OCI-LY1 (cell line): ENCODE measurements at regions not wholly inside any gene's neighbourhood (a gene's known extent, or its start where the extent isn't known, plus 50 kb on each side); places are given as distances from the start of the nearest gene placed in this dataset.

Source experiments
- H2AFZ ChIP-seq: fragments of 200-600 bp; sonication (generic), shearing (Covaris generic); 2 replicates; pipeline ENCODE4 v1.6.0; 2014; ENCODE audit warnings: antibody characterized with exemption, mild to moderate bottlenecking, low read length
- H3F3A ChIP-seq: fragments of 200-600 bp; sonication (generic), shearing (Covaris generic); 2 replicates; pipeline ENCODE4 v1.6.0; 2014; ENCODE audit warnings: mild to moderate bottlenecking, antibody characterized with exemption, low read length, moderate library complexity; ENCODE audit not compliant: insufficient read depth
- H3K27ac ChIP-seq: fragments of 200-600 bp; sonication (generic); 2 replicates; pipeline ENCODE4 v1.5.1; 2014; ENCODE audit warnings: low read length, mixed run types, mild to moderate bottlenecking, low read depth; ENCODE audit not compliant: poor library complexity, severe bottlenecking
- H3K27me3 ChIP-seq: fragments of 200-600 bp; sonication (generic); 2 replicates; pipeline ENCODE4 v1.6.0; 2014; ENCODE audit warnings: antibody characterized with exemption, mild to moderate bottlenecking, low read length, moderate library complexity; ENCODE audit not compliant: insufficient read depth
- H3K36me3 ChIP-seq: fragments of 200-600 bp; sonication (generic); 2 replicates; pipeline ENCODE4 v1.6.1; 2014; ENCODE audit warnings: mild to moderate bottlenecking, antibody characterized with exemption, low read length, moderate library complexity, mixed read lengths; ENCODE audit not compliant: insufficient read depth
- H3K4me1 ChIP-seq: fragments of 200-600 bp; sonication (generic); 2 replicates; pipeline ENCODE4 v1.5.1; 2014; ENCODE audit warnings: mild to moderate bottlenecking, low read length, moderate library complexity; ENCODE audit not compliant: insufficient read depth, severe bottlenecking
- H3K4me2 ChIP-seq: fragments of 200-600 bp; sonication (generic), shearing (Covaris generic); 2 replicates; pipeline ENCODE4 v1.6.1; 2014; ENCODE audit warnings: low read length
- H3K4me3 ChIP-seq: fragments of 200-600 bp; sonication (generic); 2 replicates; pipeline ENCODE4 v1.5.1; 2014; ENCODE audit warnings: low read length, low read depth, mild to moderate bottlenecking, mixed read lengths; ENCODE audit not compliant: poor library complexity, severe bottlenecking
- H3K79me2 ChIP-seq: fragments of 200-600 bp; shearing (Covaris generic); 2 replicates; pipeline ENCODE4 v1.6.1; 2016; ENCODE audit warnings: mixed run types, low read length, mixed read lengths; ENCODE audit not compliant: insufficient read depth
- H3K9ac ChIP-seq: fragments of 200-600 bp; sonication (generic), shearing (Covaris generic); 2 replicates; pipeline ENCODE4 v1.6.1; 2014; ENCODE audit warnings: mild to moderate bottlenecking, low read length, mixed read lengths
- H3K9me2 ChIP-seq: fragments of 200-600 bp; sonication (generic), shearing (Covaris generic); 2 replicates; pipeline ENCODE4 v1.6.1; 2014; ENCODE audit warnings: low read depth, mild to moderate bottlenecking, low read length, mixed read lengths
- H3K9me3 ChIP-seq: fragments of 200-600 bp; shearing (Covaris generic); 2 replicates; pipeline ENCODE4 v1.6.1; 2014; ENCODE audit warnings: low read length, mixed read lengths
- H4K20me1 ChIP-seq: fragments of 200-600 bp; sonication (generic), shearing (Covaris generic); 2 replicates; pipeline ENCODE4 v1.6.0; 2016; ENCODE audit warnings: mild to moderate bottlenecking, low read length; ENCODE audit not compliant: insufficient read depth
- CTCF ChIP-seq: fragments of 200-600 bp; sonication (generic), shearing (Covaris generic); IDR thresholded peaks from 2 replicates; pipeline ENCODE4 v1.5.1; 2017; ENCODE audit warnings: mild to moderate bottlenecking, antibody characterized with exemption, low read length, moderate library complexity, mixed read lengths
- EZH2 ChIP-seq: fragments of 200-600 bp; sonication (generic), shearing (Covaris generic); IDR thresholded peaks from 2 replicates; pipeline ENCODE4 v1.8.0; 2017; ENCODE audit warnings: borderline replicate concordance, mixed run types, mild to moderate bottlenecking, antibody characterized with exemption, low read length, moderate library complexity, mixed read lengths

- no peaks in the 10 kb centered on the region for H3K79me2 ChIP-seq
- no peak overlapping the region for H3K4me3 ChIP-seq
- no peak for TF ChIP-seq EZH2
- TF ChIP-seq CTCF: no peak
- H3K9ac ChIP-seq: no peak overlapping the region
- no peaks in the 10 kb centered on the region for H4K20me1 ChIP-seq
- no peak overlapping the region for H2AFZ ChIP-seq
- H3K27me3 ChIP-seq: no peaks in the 10 kb centered on the region
- no peaks in the 10 kb centered on the region for H3K9me3 ChIP-seq
- no peaks in the 10 kb centered on the region for H3F3A ChIP-seq
- no peaks in the 10 kb centered on the region for H3K9me2 ChIP-seq
- no peak overlapping the region for H3K4me2 ChIP-seq
- H3K4me1 ChIP-seq: no peaks in the 10 kb centered on the region
- H3K36me3 ChIP-seq: no peaks in the 10 kb centered on the region
- no peak overlapping the region for H3K27ac ChIP-seq
These were observed 131.0 kb upstream of the IRS2 start for GRCh38 chr13:109917422-109917821.

GRCh38 chr13:109913936-109914510 lies 127.6 kb upstream of the IRS2 start:
- Histone ChIP-seq H3K4me2 (no peak overlapping the region), H3K9me3 (no peaks in the 10 kb centered on the region), H3K36me3 (no peaks in the 10 kb centered on the region), H3K27ac (no peak overlapping the region), H3K4me3 (no peak overlapping the region), H3K9me2 (no peaks in the 10 kb centered on the region), H4K20me1 (no peaks in the 10 kb centered on the region), H3F3A (no peaks in the 10 kb centered on the region), H3K4me1 (no peaks in the 10 kb centered on the region), H2AFZ (no peak overlapping the region), H3K27me3 (no peaks in the 10 kb centered on the region), H3K9ac (no peak overlapping the region), H3K79me2 (no peaks in the 10 kb centered on the region)
- TF ChIP-seq EZH2: no peak
- TF ChIP-seq CTCF: no peak

- Histone ChIP-seq H3K79me2 (no peaks in the 10 kb centered on the region), H3K9me3 (no peaks in the 10 kb centered on the region), H3K36me3 (no peaks in the 10 kb centered on the region), H4K20me1 (no peaks in the 10 kb centered on the region), H3F3A (no peaks in the 10 kb centered on the region), H3K4me3 (no peak overlapping the region), H2AFZ (no peak overlapping the region), H3K4me1 (no peaks in the 10 kb centered on the region), H3K9ac (no peak overlapping the region), H3K4me2 (no peak overlapping the region), H3K27ac (no peak overlapping the region), H3K9me2 (no peaks in the 10 kb centered on the region), H3K27me3 (no peaks in the 10 kb centered on the region)
- no peak for TF ChIP-seq EZH2
- no peak for TF ChIP-seq CTCF
These were observed 126.8 kb upstream of the IRS2 start for GRCh38 chr13:109913186-109913585.
